PC-9 (cell line): ENCODE measurements at regions not wholly inside any gene's neighbourhood (a gene's known extent, or its start where the extent isn't known, plus 50 kb on each side); places are given as distances from the start of the nearest gene placed in this dataset.

Experiments
- BruUV-seq: library from RNA; stranded (reverse); fragments of 400-500 nt; replicated peaks from 2 replicates; lab custom pipeline; 2021; lab: Mats Ljungman, UMichigan
- CTCF ChIA-PET: fragments of 300-600 bp; sonication (Branson Sonifier 250); formaldehyde crosslinking; loops from one replicate; lab custom pipeline; 2022; ENCODE audit warnings: antibody characterized with exemption; lab: Charles Lee
- POLR2A ChIA-PET: fragments of 300-600 bp; sonication (Branson Sonifier 250); formaldehyde crosslinking; loops from one replicate; lab custom pipeline; 2022; ENCODE audit warnings: antibody characterized with exemption; ENCODE audit not compliant: unreplicated experiment; lab: Charles Lee
- DNase-seq, 2 experiments: peaks; one replicate each; pipeline versions ENCODE4 v3.0.0 to v3.0.0-alpha.2; 2015 to 2022; ENCODE audit warnings: mixed read lengths in 1 of 2
- H2AFZ ChIP-seq: fragments of 200-600 bp; sonication (generic); 2 replicates; pipeline ENCODE4 v1.8.1; 2017; ENCODE audit warnings: antibody characterized with exemption
- H3F3A ChIP-seq: fragments of 200-600 bp; sonication (generic); 2 replicates; pipeline ENCODE4 v1.8.1; 2017; ENCODE audit warnings: antibody characterized with exemption, mild to moderate bottlenecking, low read depth; ENCODE audit not compliant: insufficient read depth
- H3K27ac ChIP-seq: fragments of 200-600 bp; sonication (generic); 2 replicates; pipeline ENCODE4 v1.6.1; 2016; ENCODE audit warnings: mixed run types
- H3K27me3 ChIP-seq: fragments of 200-600 bp; sonication (generic); 2 replicates; pipeline ENCODE4 v1.6.1; 2016; ENCODE audit warnings: low read depth, mixed run types; ENCODE audit not compliant: insufficient read depth
- H3K36me3 ChIP-seq: fragments of 200-600 bp; sonication (generic); 2 replicates; pipeline ENCODE4 v1.6.1; 2016; ENCODE audit warnings: low read depth, mixed run types
- H3K4me1 ChIP-seq: fragments of 200-600 bp; sonication (generic); replicated peaks from 2 replicates; pipeline ENCODE4 v1.6.1; 2016; ENCODE audit warnings: mixed run types; ENCODE audit not compliant: insufficient read depth
- H3K4me2 ChIP-seq: fragments of 200-600 bp; sonication (generic); 2 replicates; pipeline ENCODE4 v1.6.1; 2017; ENCODE audit warnings: mixed run types
- H3K4me3 ChIP-seq: fragments of 200-600 bp; sonication (generic); 2 replicates; pipeline ENCODE4 v1.6.1; 2016; ENCODE audit warnings: mixed run types
- H3K79me2 ChIP-seq: fragments of 200-600 bp; sonication (generic); 2 replicates; pipeline ENCODE4 v1.6.1; 2017; ENCODE audit warnings: low read depth, mixed run types
- H3K9me2 ChIP-seq: fragments of 200-600 bp; sonication (generic); 2 replicates; pipeline ENCODE4 v1.8.1; 2017; ENCODE audit warnings: mild to moderate bottlenecking; ENCODE audit not compliant: insufficient read depth
- H3K9me3 ChIP-seq: fragments of 200-600 bp; sonication (generic); 2 replicates; pipeline ENCODE4 v1.8.1; 2016; ENCODE audit warnings: low read depth; ENCODE audit not compliant: insufficient read depth
- H4K20me1 ChIP-seq: fragments of 200-600 bp; sonication (generic); 2 replicates; pipeline ENCODE4 v1.8.1; 2017; ENCODE audit not compliant: insufficient read depth
- CTCF ChIP-seq: fragments of 200-600 bp; sonication (generic); conservative IDR thresholded peaks from 2 replicates; pipeline ENCODE4 v1.6.1; 2017; ENCODE audit warnings: mixed run types, antibody characterized with exemption, mild to moderate bottlenecking, moderate library complexity
- EZH2 ChIP-seq: fragments of 200-600 bp; sonication (generic); IDR thresholded peaks from 2 replicates; pipeline ENCODE4 v1.8.0; 2017; ENCODE audit warnings: antibody characterized with exemption, low read depth
- intact Hi-C: fragments of 100-400 bp; cut with micrococcal nuclease; formaldehyde crosslinking; loops from one replicate; pipeline ENCODE4 v1.10.0; 2022; ENCODE audit not compliant: unreplicated experiment

GRCh38 chr5:73272351-73272750 is 99.4 kb downstream of the TMEM174 start:
- no TSS peak for BruUV-seq
- no peaks in the 10 kb centered on the region for H3F3A ChIP-seq
- H3K79me2 ChIP-seq, result no peaks in the 10 kb centered on the region
- ChIA-PET POLR2A (no interaction called here), CTCF (no interaction called here)
- intact Hi-C loops, result no loop called here
- no peak overlapping the region for H2AFZ ChIP-seq
- no peak overlapping the region for H3K4me3 ChIP-seq
- DNase-seq, result no peak
- no peaks in the 10 kb centered on the region for H3K9me2 ChIP-seq
- H4K20me1 ChIP-seq, result no peaks in the 10 kb centered on the region
- H3K4me2 ChIP-seq, result no peak overlapping the region
- H3K9me3 ChIP-seq, result no peaks in the 10 kb centered on the region
- no peak overlapping the region for H3K27ac ChIP-seq
- no peaks in the 10 kb centered on the region for H3K27me3 ChIP-seq
- H3K36me3 ChIP-seq, result no peaks in the 10 kb centered on the region
- TF ChIP-seq EZH2, result no peak
- TF ChIP-seq CTCF, result no peak
- H3K4me1 ChIP-seq, result peaks cover 6% of the 10 kb centered on the region; the same call in 1 of the 2 replicates

- no peak overlapping the region for H3K4me2 ChIP-seq
- no peaks in the 10 kb centered on the region for H3K9me3 ChIP-seq
- ChIA-PET POLR2A (no interaction called here), CTCF (no interaction called here)
- H3K79me2 ChIP-seq, result no peaks in the 10 kb centered on the region
- H3K4me3 ChIP-seq, result no peak overlapping the region
- no peak overlapping the region for H3K27ac ChIP-seq
- no peak for DNase-seq
- no peaks in the 10 kb centered on the region for H3K9me2 ChIP-seq
- H3K4me1 ChIP-seq, result peaks cover 6% of the 10 kb centered on the region; the same call in 1 of the 2 replicates
- H3K36me3 ChIP-seq, result no peaks in the 10 kb centered on the region
- BruUV-seq, result no TSS peak
- TF ChIP-seq CTCF (no peak), EZH2 (no peak)
- H4K20me1 ChIP-seq, result no peaks in the 10 kb centered on the region
- H3F3A ChIP-seq, result no peaks in the 10 kb centered on the region
- no peak overlapping the region for H2AFZ ChIP-seq
- intact Hi-C loops, result no loop called here
- H3K27me3 ChIP-seq, result no peaks in the 10 kb centered on the region
Observed at GRCh38 chr5:73268826-73269225, 95.8 kb downstream of the TMEM174 start.

- no peak overlapping the region for H2AFZ ChIP-seq
- intact Hi-C loops, result no loop called here
Observed at GRCh38 chr5:73267766-73268435, 94.9 kb downstream of the TMEM174 start.

More at GRCh38 chr5:73267766-73268435, 94.9 kb downstream of the TMEM174 start:
- no peaks in the 10 kb centered on the region for H3F3A ChIP-seq
- POLR2A ChIA-PET, result no interaction called here
- H3K9me3 ChIP-seq, result no peaks in the 10 kb centered on the region
- no peaks in the 10 kb centered on the region for H3K36me3 ChIP-seq
- BruUV-seq, result no TSS peak
- no peaks in the 10 kb centered on the region for H4K20me1 ChIP-seq
- H3K27ac ChIP-seq, result no peak overlapping the region
- TF ChIP-seq CTCF, result no peak
- TF ChIP-seq EZH2, result no peak
- peaks cover 6% of the 10 kb centered on the region; the same call in 1 of the 2 replicates for H3K4me1 ChIP-seq
- CTCF ChIA-PET, result no interaction called here
- no peaks in the 10 kb centered on the region for H3K27me3 ChIP-seq
- no peaks in the 10 kb centered on the region for H3K9me2 ChIP-seq
- H3K4me3 ChIP-seq, result no peak overlapping the region
- no peak for DNase-seq
- H3K4me2 ChIP-seq, result no peak overlapping the region
- H3K79me2 ChIP-seq, result no peaks in the 10 kb centered on the region
